ENCODE measurements at regions not wholly inside any gene's neighbourhood (a gene's known extent, or its start where the extent isn't known, plus 50 kb on each side); places are given as distances from the start of the nearest gene placed in this dataset.

- H3K4me3 Mint-ChIP-seq (ENCODE audit: low read depth), result no peak overlapping the region
- H3K36me3 Mint-ChIP-seq (ENCODE audit: insufficient read depth), result no peaks in the 10 kb centered on the region
- no peak for TF ChIP-seq CTCF (IDR thresholded peaks at IDR 0.05; ENCODE audit: unreplicated experiment)
- H3K27ac Mint-ChIP-seq, result no peak overlapping the region
- no peak for DNase-seq (ENCODE audit: low spot score, unreplicated experiment)
- H3K4me1 Mint-ChIP-seq (ENCODE audit: low read depth), result peaks cover 9% of the 10 kb centered on the region
- no peaks in the 10 kb centered on the region for H3K9me3 Mint-ChIP-seq (ENCODE audit: low read depth)
- no peaks in the 10 kb centered on the region for H3K27me3 Mint-ChIP-seq
Measured at GRCh38 chr3:56874269-56874668, 72.5 kb upstream of the ARHGEF3 start.

GRCh38 chr3:56870436-56870835 is 68.7 kb upstream of the ARHGEF3 start:
- H3K9me3 Mint-ChIP-seq (ENCODE audit: low read depth), result no peaks in the 10 kb centered on the region
- no peak for DNase-seq (ENCODE audit: low spot score, unreplicated experiment)
- H3K36me3 Mint-ChIP-seq (ENCODE audit: insufficient read depth), result no peaks in the 10 kb centered on the region
- no peaks in the 10 kb centered on the region for H3K27me3 Mint-ChIP-seq
- H3K4me1 Mint-ChIP-seq (ENCODE audit: low read depth), result peaks cover 18% of the 10 kb centered on the region
- H3K4me3 Mint-ChIP-seq (ENCODE audit: low read depth), result no peak overlapping the region
- H3K27ac Mint-ChIP-seq, result no peak overlapping the region
- no peak for TF ChIP-seq CTCF (IDR thresholded peaks at IDR 0.05; ENCODE audit: unreplicated experiment)

GRCh38 chr3:56869157-56869889 is 67.6 kb upstream of the ARHGEF3 start:
- H3K4me1 Mint-ChIP-seq (ENCODE audit: low read depth), result peaks cover 20% of the 10 kb centered on the region
- no peak for TF ChIP-seq CTCF (IDR thresholded peaks at IDR 0.05; ENCODE audit: unreplicated experiment)
- H3K36me3 Mint-ChIP-seq (ENCODE audit: insufficient read depth), result no peaks in the 10 kb centered on the region
- H3K4me3 Mint-ChIP-seq (ENCODE audit: low read depth), result no peak overlapping the region
- no peaks in the 10 kb centered on the region for H3K27me3 Mint-ChIP-seq
- H3K9me3 Mint-ChIP-seq (ENCODE audit: low read depth), result no peaks in the 10 kb centered on the region
- peak overlapping the region; percentile 0 for H3K27ac Mint-ChIP-seq
- DNase-seq (ENCODE audit: low spot score, unreplicated experiment), result no peak

- Mint-ChIP-seq H3K36me3 (ENCODE audit: insufficient read depth) (no peaks in the 10 kb centered on the region), H3K27me3 (no peaks in the 10 kb centered on the region), H3K9me3 (ENCODE audit: low read depth) (no peaks in the 10 kb centered on the region), H3K27ac (no peak overlapping the region), H3K4me1 (ENCODE audit: low read depth) (peaks cover 15% of the 10 kb centered on the region), H3K4me3 (ENCODE audit: low read depth) (no peak overlapping the region)
- DNase-seq (ENCODE audit: low spot score, unreplicated experiment), result no peak
- no peak for TF ChIP-seq CTCF (IDR thresholded peaks at IDR 0.05; ENCODE audit: unreplicated experiment)
Measured at GRCh38 chr3:56868706-56869105, 67.0 kb upstream of the ARHGEF3 start.

- no peak overlapping the region for H3K4me3 Mint-ChIP-seq (ENCODE audit: low read depth)
Measured at GRCh38 chr3:56867671-56868070, 65.9 kb upstream of the ARHGEF3 start.

More at GRCh38 chr3:56867671-56868070, 65.9 kb upstream of the ARHGEF3 start:
- Mint-ChIP-seq H3K36me3 (ENCODE audit: insufficient read depth) (no peaks in the 10 kb centered on the region), H3K9me3 (ENCODE audit: low read depth) (no peaks in the 10 kb centered on the region), H3K27me3 (no peaks in the 10 kb centered on the region), H3K4me1 (ENCODE audit: low read depth) (peaks cover 18% of the 10 kb centered on the region), H3K27ac (no peak overlapping the region)
- DNase-seq (ENCODE audit: low spot score, unreplicated experiment), result no peak
- TF ChIP-seq CTCF (IDR thresholded peaks at IDR 0.05; ENCODE audit: unreplicated experiment), result no peak
